ENCODE measurements at regions not wholly inside any gene's neighbourhood (a gene's known extent, or its start where the extent isn't known, plus 50 kb on each side); places are given as distances from the start of the nearest gene placed in this dataset.

DNA sequence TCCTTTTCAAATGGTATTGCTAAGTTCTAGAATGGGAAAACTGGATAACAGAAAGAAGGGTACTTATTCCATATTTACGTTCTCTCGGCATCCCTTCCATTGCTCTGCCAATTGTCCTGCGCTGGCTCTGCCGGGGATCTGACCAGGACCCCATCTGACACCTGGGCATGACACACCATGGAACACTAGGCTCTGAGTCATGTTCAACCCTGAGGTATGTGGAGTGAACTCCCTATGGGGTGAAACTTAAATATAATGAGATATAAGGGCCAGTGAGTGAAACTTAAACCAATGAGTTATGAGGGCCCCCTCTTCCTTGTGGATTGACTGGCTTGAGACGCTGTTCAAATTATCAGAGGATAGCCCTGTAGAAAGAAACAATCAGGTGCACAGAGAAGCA is 55.1 kb upstream of the ZEB1 start:
- no peak for DNase-seq (ENCODE audit: low read depth)

DNA sequence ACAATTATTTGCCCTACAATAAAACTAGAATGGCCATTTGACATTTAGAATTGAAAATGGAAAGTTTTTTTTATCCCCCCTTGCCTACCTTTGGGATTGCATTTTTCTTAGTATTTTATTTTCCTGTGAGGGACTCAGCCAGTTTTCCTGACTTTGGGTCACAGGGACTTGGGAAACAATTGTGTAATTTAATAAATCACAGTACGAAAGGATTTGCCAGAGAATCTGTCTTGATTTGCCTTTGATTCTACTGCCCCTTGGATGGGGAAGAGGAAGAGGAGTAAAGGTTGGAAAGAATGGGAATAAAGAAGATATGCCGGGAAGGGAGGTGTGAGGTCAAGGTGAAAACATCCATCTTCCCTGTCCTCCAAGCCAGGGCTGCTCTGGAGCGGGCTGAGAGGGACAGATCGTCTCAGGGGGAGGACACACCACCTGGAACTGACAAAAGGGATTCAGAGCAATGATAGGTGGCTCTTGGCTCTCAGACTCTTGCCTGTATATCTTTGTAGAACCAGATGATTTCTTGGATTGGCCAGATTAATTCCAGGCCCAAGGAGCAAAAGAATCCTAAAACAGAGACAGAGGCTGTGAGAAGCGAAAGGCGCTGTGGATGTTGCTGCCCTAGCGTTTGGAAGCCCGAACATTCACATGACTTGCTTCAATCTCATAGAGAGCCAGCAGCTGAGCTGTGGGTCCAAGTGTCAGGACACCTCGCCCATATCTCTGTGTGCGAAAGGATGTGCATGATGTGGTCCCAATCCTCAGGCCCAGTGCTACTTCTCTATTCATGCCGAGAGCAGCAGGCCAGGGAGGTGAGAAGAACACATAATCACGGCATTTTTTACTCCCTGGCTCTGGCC is 50.3 kb upstream of the ZEB1 start:
- no peak for DNase-seq (ENCODE audit: low read depth)
